SK-N-SH (cell line): ENCODE measurements at regions not wholly inside any gene's neighbourhood (a gene's known extent, or its start where the extent isn't known, plus 50 kb on each side); places are given as distances from the start of the nearest gene placed in this dataset.

Experiments
- CTCF ChIA-PET: fragments of 300-600, 350-600 bp; formaldehyde crosslinking; extraction: SDS; loops from one replicate; lab custom pipeline; 2021; lab: Yijun Ruan, JAX
- POLR2A ChIA-PET: fragments of 350-600 bp; sonication (Branson Sonifier 250); formaldehyde crosslinking; extraction: SDS; loops from one replicate; lab custom pipeline; 2020; ENCODE audit warnings: antibody characterized with exemption, inconsistent platforms; lab: Yijun Ruan, JAX
- DNase-seq: peaks from one replicate; pipeline ENCODE4 v3.0.0; 2012
- H2AFZ ChIP-seq: fragments of 200-600 bp; sonication (generic); 2 replicates; pipeline ENCODE4 v1.8.1; 2016; ENCODE audit warnings: antibody characterized with exemption, mild to moderate bottlenecking, low read depth
- H3F3A ChIP-seq: fragments of 200-600 bp; sonication (generic); replicated peaks from 2 replicates; pipeline ENCODE3; 2016; ENCODE audit warnings: antibody characterized with exemption, mild to moderate bottlenecking; ENCODE audit not compliant: insufficient read depth
- H3K27ac ChIP-seq, 2 experiments: fragments of 200-500 bp in 1 of 2; fragments of 200-600 bp in 1 of 2; sonication (Bioruptor generic) in 1 of 2; sonication (generic), shearing (Covaris generic) in 1 of 2; 2 replicates each; pipeline versions ENCODE4 v1.5.1 to v1.6.1; 2014 to 2016; ENCODE audit warnings: low read depth in 2 of 2, inconsistent platforms in 1 of 2, low read length in 1 of 2, mild to moderate bottlenecking in 1 of 2, mixed read lengths in 1 of 2
- H3K27me3 ChIP-seq: fragments of 200-600 bp; sonication (generic), shearing (Covaris generic); 2 replicates; pipeline ENCODE4 v1.6.1; 2016; ENCODE audit warnings: mixed run types; ENCODE audit not compliant: insufficient read depth
- H3K36me3 ChIP-seq, 2 experiments: fragments of 200-500 bp in 1 of 2; fragments of 200-600 bp in 1 of 2; sonication (Bioruptor generic) in 1 of 2; sonication (generic) in 1 of 2; replicated peaks in 1 of 2; 2 replicates each; pipeline versions ENCODE3 to v1.5.1; 2014 to 2016; ENCODE audit warnings: low read length in 1 of 2, mild to moderate bottlenecking in 1 of 2; ENCODE audit not compliant: insufficient read depth in 2 of 2, control insufficient read depth in 1 of 2
- H3K4me1 ChIP-seq, 2 experiments: fragments of 200-500 bp in 1 of 2; fragments of 200-600 bp in 1 of 2; sonication (Bioruptor generic) in 1 of 2; sonication (generic), shearing (Covaris generic) in 1 of 2; 2 replicates each; pipeline versions ENCODE4 v1.5.1 to v1.6.1; 2014 to 2016; ENCODE audit warnings: low read depth in 1 of 2, low read length in 1 of 2, mixed run types in 1 of 2; ENCODE audit not compliant: insufficient read depth in 2 of 2, control insufficient read depth in 1 of 2
- H3K4me2 ChIP-seq: fragments of 200-600 bp; sonication (generic), shearing (Covaris generic); 2 replicates; pipeline ENCODE4 v1.6.1; 2017; ENCODE audit warnings: mixed run types
- H3K4me3 ChIP-seq, 2 experiments: fragments of 200-500 bp in 1 of 2; fragments of 200-600 bp in 1 of 2; sonication (Bioruptor generic) in 1 of 2; sonication (generic), shearing (Covaris generic) in 1 of 2; 2 replicates each; pipeline versions ENCODE4 v1.5.1 to v1.8.1; 2014 to 2016; ENCODE audit warnings: low read depth in 2 of 2, inconsistent platforms in 1 of 2, low read length in 1 of 2, mild to moderate bottlenecking in 1 of 2, mixed read lengths in 1 of 2, moderate library complexity in 1 of 2
- H3K79me2 ChIP-seq: fragments of 200-600 bp; sonication (generic); 2 replicates; pipeline ENCODE4 v1.8.1; 2017; ENCODE audit warnings: mild to moderate bottlenecking; ENCODE audit not compliant: insufficient read depth
- H3K9ac ChIP-seq: fragments of 200-600 bp; sonication (generic); 2 replicates; pipeline ENCODE4 v1.6.1; 2017; ENCODE audit warnings: mixed run types
- H3K9me2 ChIP-seq: fragments of 200-600 bp; sonication (generic); 2 replicates; pipeline ENCODE4 v1.6.1; 2017; ENCODE audit warnings: mixed run types
- H3K9me3 ChIP-seq: fragments of 200-600 bp; sonication (generic); 2 replicates; pipeline ENCODE4 v1.6.1; 2017; ENCODE audit warnings: mixed run types, mild to moderate bottlenecking, moderate library complexity
- H4K20me1 ChIP-seq: fragments of 200-600 bp; sonication (generic); 2 replicates; pipeline ENCODE4 v1.6.1; 2017; ENCODE audit warnings: mild to moderate bottlenecking, mixed run types; ENCODE audit not compliant: insufficient read depth
- CHD2 ChIP-seq: fragments of 150-350 bp; IDR thresholded peaks from 2 replicates; pipeline ENCODE4 v1.6.1; 2018; ENCODE audit warnings: low read length; ENCODE audit not compliant: partially characterized antibody
- ELF1 ChIP-seq: IDR thresholded peaks from 2 replicates; pipeline ENCODE4 v1.4.0; 2012
- MXI1 ChIP-seq: IDR thresholded peaks from 2 replicates; pipeline ENCODE4 v1.6.1; 2012; ENCODE audit warnings: mild to moderate bottlenecking, low read depth, low read length, improper control_type of control experiment
- NFIC ChIP-seq: IDR thresholded peaks from 2 replicates; pipeline ENCODE4 v1.4.0; 2012; ENCODE audit warnings: borderline replicate concordance
- NRF1 ChIP-seq: IDR thresholded peaks from 2 replicates; pipeline ENCODE4 v1.6.1; 2012; ENCODE audit warnings: low read depth, mild to moderate bottlenecking, low read length
- POLR2AphosphoS5 ChIP-seq: IDR thresholded peaks from 2 replicates; pipeline ENCODE4 v1.6.1; 2012; ENCODE audit warnings: low read depth, low read length
- REST ChIP-seq: IDR thresholded peaks from 2 replicates; pipeline ENCODE4 v1.6.1; 2012; ENCODE audit warnings: mild to moderate bottlenecking, low read depth, low read length, moderate library complexity
- RXRA ChIP-seq: IDR thresholded peaks from 2 replicates; pipeline ENCODE4 v1.4.0; 2012; ENCODE audit warnings: low read depth, mild to moderate bottlenecking, borderline replicate concordance
- USF2 ChIP-seq: fragments of 150-350 bp; IDR thresholded peaks from 2 replicates; pipeline ENCODE4 v1.6.1; 2017; ENCODE audit warnings: antibody characterized with exemption, low read length, low read depth, borderline replicate concordance
- WGBS: methylation state at CpG from one replicate; pipeline ENCODE4 v1.1.6; 2017; ENCODE audit warnings: low lambda C conversion rate; 5-methylcytosine and 5-hydroxymethylcytosine counted together
- TF ChIP-seq, protein P1 (sequence below): IDR thresholded peaks from 2 replicates; pipeline ENCODE4; 2012

DNA sequence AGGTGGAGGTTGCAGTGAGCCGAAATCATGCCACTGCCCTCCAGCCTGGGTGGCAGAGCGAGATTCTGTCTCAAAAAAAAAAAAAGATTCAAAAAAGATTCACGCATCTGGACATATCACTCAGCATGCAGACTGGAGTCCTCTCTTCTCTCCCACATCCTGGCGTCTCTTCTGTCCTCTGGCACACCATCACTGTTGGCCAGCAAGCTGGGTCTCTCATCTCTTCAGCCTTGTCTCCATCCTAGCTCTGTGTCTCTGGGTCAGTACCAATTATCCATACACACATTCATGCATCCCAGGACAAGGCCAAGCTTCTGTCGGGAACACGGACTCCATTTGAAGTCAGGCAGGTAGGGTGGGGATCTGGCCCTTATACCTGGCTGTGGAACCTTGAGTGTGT lies 105.5 kb upstream of the MAP1LC3B2 start:
- H3K27ac ChIP-seq: peak overlapping the region in 1 of 2 experiments; percentile 100; a peak in 2 of 4 replicates
- H3K9me2 ChIP-seq: no peaks in the 10 kb centered on the region
- H3K27me3 ChIP-seq: no peaks in the 10 kb centered on the region
- H3K4me1 ChIP-seq: peaks cover 0 to 13% of the 10 kb centered on the region in 2 experiments; a peak in 2 of 4 replicates
- no peaks in the 10 kb centered on the region for H3K36me3 ChIP-seq
- H3K9ac ChIP-seq: no peak overlapping the region
- H2AFZ ChIP-seq: no peak overlapping the region
- WGBS: 90% methylated on average over 6 of the region's 6 CpGs
- no peak overlapping the region for H3K4me3 ChIP-seq
- no peak overlapping the region for H3K4me2 ChIP-seq
- ChIA-PET POLR2A (no interaction called here), CTCF (interaction anchor here (1.0 to 1.9 kb wide), 2 partner anchors 147 to 438 kb away, joined by 3 to 4 read pairs; no protein-coding TSS in a partner anchor)
- H3K79me2 ChIP-seq: no peaks in the 10 kb centered on the region
- no peak for DNase-seq
- H4K20me1 ChIP-seq: no peaks in the 10 kb centered on the region
- peaks cover 15% of the 10 kb centered on the region for H3F3A ChIP-seq
- TF ChIP-seq MXI1 (no peak), ELF1 (no peak)
- TF ChIP-seq, protein P1, sequence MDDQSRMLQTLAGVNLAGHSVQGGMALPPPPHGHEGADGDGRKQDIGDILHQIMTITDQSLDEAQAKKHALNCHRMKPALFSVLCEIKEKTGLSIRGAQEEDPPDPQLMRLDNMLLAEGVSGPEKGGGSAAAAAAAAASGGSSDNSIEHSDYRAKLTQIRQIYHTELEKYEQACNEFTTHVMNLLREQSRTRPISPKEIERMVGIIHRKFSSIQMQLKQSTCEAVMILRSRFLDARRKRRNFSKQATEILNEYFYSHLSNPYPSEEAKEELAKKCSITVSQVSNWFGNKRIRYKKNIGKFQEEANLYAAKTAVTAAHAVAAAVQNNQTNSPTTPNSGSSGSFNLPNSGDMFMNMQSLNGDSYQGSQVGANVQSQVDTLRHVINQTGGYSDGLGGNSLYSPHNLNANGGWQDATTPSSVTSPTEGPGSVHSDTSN: no peak
- TF ChIP-seq, all 33 proteins: peak for 0
- no peaks in the 10 kb centered on the region for H3K9me3 ChIP-seq

DNA sequence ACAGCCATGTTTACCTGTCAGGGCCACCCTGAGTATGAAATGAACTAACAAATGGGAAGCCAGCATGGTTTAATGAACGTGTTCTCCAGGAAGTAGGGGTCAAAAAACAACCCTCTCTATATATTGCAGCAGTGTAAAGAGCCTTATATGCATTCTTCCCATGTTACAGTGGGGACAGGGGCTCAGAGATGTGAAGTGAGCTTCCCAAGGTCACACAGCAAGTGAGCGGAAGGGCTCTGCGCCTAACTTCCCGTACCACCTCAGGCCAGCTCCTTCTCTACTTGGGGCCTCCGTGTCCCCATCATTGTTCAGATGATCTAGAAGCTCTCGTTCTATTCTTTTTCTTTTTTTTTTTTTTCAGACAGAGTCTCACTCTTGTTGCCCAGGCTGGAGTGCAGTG lies 105.1 kb upstream of the MAP1LC3B2 start:
- Histone ChIP-seq H2AFZ (no peak overlapping the region), H3F3A (peaks cover 15% of the 10 kb centered on the region), H3K36me3 (no peaks in the 10 kb centered on the region), H3K9ac (no peak overlapping the region; the same call in 1 of the 2 replicates), H3K27me3 (no peaks in the 10 kb centered on the region), H4K20me1 (no peaks in the 10 kb centered on the region), H3K4me3 (no peak overlapping the region), H3K4me2 (no peak overlapping the region), H3K4me1 (peaks cover 0 to 13% of the 10 kb centered on the region in 2 experiments; a peak in 2 of 4 replicates), H3K79me2 (no peaks in the 10 kb centered on the region), H3K27ac (peak overlapping the region in 1 of 2 experiments; percentile 100; a peak in 2 of 4 replicates), H3K9me2 (no peaks in the 10 kb centered on the region), H3K9me3 (no peaks in the 10 kb centered on the region)
- DNase-seq: no peak
- POLR2A ChIA-PET: no interaction called here
- CTCF ChIA-PET: interaction anchor here (1.0 to 1.9 kb wide), 2 partner anchors 146 to 438 kb away, joined by 3 to 4 read pairs; no protein-coding TSS in a partner anchor
- WGBS: 98% methylated on average over 6 of the region's 6 CpGs
- TF ChIP-seq NRF1: no peak
- no peak for TF ChIP-seq RXRA
- TF ChIP-seq MXI1: no peak
- no peak for TF ChIP-seq USF2
- TF ChIP-seq, protein P1: no peak
- no peak for TF ChIP-seq POLR2AphosphoS5
- no peak for TF ChIP-seq ELF1
- no peak for TF ChIP-seq REST
- no peak for TF ChIP-seq NFIC
- TF ChIP-seq CHD2: no peak
